ENCODE measurements at regions not wholly inside any gene's neighbourhood (a gene's known extent, or its start where the extent isn't known, plus 50 kb on each side); places are given as distances from the start of the nearest gene placed in this dataset.
"Not testable (repeated sequence)": the region's sequence is repeated elsewhere in the genome, so short reads cannot be mapped to it uniquely, and the experiment has no call there.

- Histone ChIP-seq H3K9me3 (peaks cover 0 to under 1% of the 10 kb centered on the region in 2 donors), H3K27ac (no peak overlapping the region), H3K36me3 (no peaks in the 10 kb centered on the region), H3K4me3 (no peak overlapping the region), H3K27me3 (no peaks in the 10 kb centered on the region), H3K4me1 (peaks cover 0 to 8% of the 10 kb centered on the region in 2 donors)
- TF ChIP-seq CTCF (IDR thresholded peaks at IDR 0.05) = no peak
- DNase-seq (ENCODE audit: low spot score) = no peak
Measured at GRCh38 chr17:33564146-33564545, 271.1 kb upstream of the ASIC2 start.

- Histone ChIP-seq H3K36me3 (no peaks in the 10 kb centered on the region), H3K4me1 (no peaks in the 10 kb centered on the region), H3K27ac (no peak overlapping the region), H3K4me3 (no peak overlapping the region), H3K27me3 (no peaks in the 10 kb centered on the region), H3K9me3 (no peaks in the 10 kb centered on the region)
- DNase-seq (ENCODE audit: low spot score) = no peak
- TF ChIP-seq CTCF (IDR thresholded peaks at IDR 0.05) = no peak
Measured at GRCh38 chr17:33567223-33567622, 274.1 kb upstream of the ASIC2 start.

GRCh38 chr17:33572615-33573014 lies 279.5 kb upstream of the ASIC2 start:
- H3K4me1 ChIP-seq = no peaks in the 10 kb centered on the region
- no peak for TF ChIP-seq CTCF (IDR thresholded peaks at IDR 0.05)
- no peaks in the 10 kb centered on the region for H3K27me3 ChIP-seq
- H3K9me3 ChIP-seq = no peaks in the 10 kb centered on the region
- H3K27ac ChIP-seq = no peak overlapping the region
- H3K4me3 ChIP-seq = no peak overlapping the region
- H3K36me3 ChIP-seq = no peaks in the 10 kb centered on the region
- DNase-seq (ENCODE audit: low spot score) = no peak

- TF ChIP-seq CTCF (IDR thresholded peaks at IDR 0.05) = no peak
- H3K27me3 ChIP-seq = no peaks in the 10 kb centered on the region
- no peaks in the 10 kb centered on the region for H3K36me3 ChIP-seq
- DNase-seq (ENCODE audit: low spot score) = no peak
- H3K4me3 ChIP-seq = no peak overlapping the region
- no peak overlapping the region for H3K27ac ChIP-seq
- H3K4me1 ChIP-seq = no peaks in the 10 kb centered on the region
- no peaks in the 10 kb centered on the region for H3K9me3 ChIP-seq
Measured at GRCh38 chr17:33574942-33575445, 281.9 kb upstream of the ASIC2 start.

GRCh38 chr17:33579740-33580139 lies 286.6 kb upstream of the ASIC2 start:
- not testable (repeated sequence) for H3K27ac ChIP-seq; H3K9me3 ChIP-seq; DNase-seq (ENCODE audit: low spot score); H3K4me3 ChIP-seq; H3K27me3 ChIP-seq; H3K36me3 ChIP-seq; H3K4me1 ChIP-seq

- DNase-seq (ENCODE audit: low spot score) = no peak
- no peak for TF ChIP-seq CTCF (IDR thresholded peaks at IDR 0.05)
Measured at GRCh38 chr17:33580215-33580614, 287.1 kb upstream of the ASIC2 start.

More at GRCh38 chr17:33580215-33580614, 287.1 kb upstream of the ASIC2 start:
- H3K27me3 ChIP-seq = no peaks in the 10 kb centered on the region
- H3K27ac ChIP-seq = no peak overlapping the region
- H3K4me1 ChIP-seq = no peaks in the 10 kb centered on the region
- H3K36me3 ChIP-seq = no peaks in the 10 kb centered on the region
- H3K9me3 ChIP-seq = no peaks in the 10 kb centered on the region
- H3K4me3 ChIP-seq = no peak overlapping the region
